GM11168 (cell line): ENCODE measurements at regions not wholly inside any gene's neighbourhood (a gene's known extent, or its start where the extent isn't known, plus 50 kb on each side); places are given as distances from the start of the nearest gene placed in this dataset.

Source experiments
- in situ Hi-C: fragments of 300-500 bp; cut with MboI; formaldehyde crosslinking; loops from one replicate; pipeline ENCODE4 v1.12.0; 2022; ENCODE audit warnings: low sequenced_read_pairs; ENCODE audit not compliant: unreplicated experiment

GRCh38 chr5:100974082-100974481, 71.0 kb upstream of the ST8SIA4 start:
- in situ Hi-C loops = no loop called here

GRCh38 chr5:100970646-100971255, 67.7 kb upstream of the ST8SIA4 start:
- in situ Hi-C loops = no loop called here

GRCh38 chr5:100965291-100965690, 62.2 kb upstream of the ST8SIA4 start:
- in situ Hi-C loops = no loop called here
